ENCODE measurements at regions not wholly inside any gene's neighbourhood (a gene's known extent, or its start where the extent isn't known, plus 50 kb on each side); places are given as distances from the start of the nearest gene placed in this dataset.

DNA sequence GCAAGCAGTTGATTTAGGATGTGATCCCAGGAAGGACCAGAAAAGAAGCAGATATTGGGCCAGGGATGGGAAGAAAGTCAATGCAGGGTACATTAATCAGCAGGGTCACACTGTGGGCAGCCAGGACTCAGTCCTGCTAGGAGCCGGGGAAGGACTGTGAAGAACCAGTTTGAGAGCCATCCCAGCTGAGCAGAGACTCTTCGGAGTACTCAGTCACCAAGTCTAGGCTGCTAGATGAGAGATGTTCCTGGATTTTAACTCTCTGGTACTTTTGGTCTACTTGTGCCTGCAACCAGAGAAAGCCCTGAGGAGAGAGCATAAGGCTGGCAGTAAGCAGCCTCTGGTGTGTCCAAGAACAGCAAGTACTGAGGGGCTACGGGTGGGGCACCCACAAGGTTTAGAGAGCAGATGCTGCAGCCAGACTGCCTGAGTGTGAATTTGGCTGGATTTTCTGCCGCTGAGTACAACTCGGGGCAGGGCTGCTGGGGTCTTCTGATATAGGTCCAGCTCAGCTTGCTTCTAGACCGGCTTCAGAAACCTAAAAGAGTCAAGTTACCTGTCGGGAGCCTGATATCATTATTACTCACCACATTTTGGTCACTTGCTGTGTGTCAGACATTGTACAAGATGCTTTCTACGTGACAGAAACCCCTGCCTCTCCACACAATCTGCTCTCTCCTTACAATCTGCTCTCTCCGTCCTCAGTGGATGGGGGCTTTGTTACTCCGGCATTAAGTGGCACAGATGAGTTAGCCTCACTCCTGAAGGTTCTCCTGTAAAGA, 250.2 kb upstream of the GAS1 start:
- Histone ChIP-seq H3K4me2 (ENCODE audit: control insufficient read depth, extremely low read depth, insufficient read depth, low read depth, low read length) (no peak overlapping the region), H4K20me1 (ENCODE audit: control insufficient read depth, extremely low read depth, insufficient read depth, low read length) (no peaks in the 10 kb centered on the region), H3K79me2 (ENCODE audit: control insufficient read depth, insufficient read depth, low read length) (no peaks in the 10 kb centered on the region), H3K9me1 (ENCODE audit: control insufficient read depth, extremely low read depth, insufficient read depth, low read length) (no peaks in the 10 kb centered on the region), H2AFZ (ENCODE audit: control insufficient read depth, low read length) (no peak overlapping the region), H3K4me1 (ENCODE audit: control insufficient read depth, extremely low read depth, insufficient read depth, low read length) (peaks cover 33% of the 10 kb centered on the region), H3K9ac (ENCODE audit: control insufficient read depth, extremely low read depth, insufficient read depth, low read length) (no peak overlapping the region), H3K4me3 (ENCODE audit: control insufficient read depth in 2 of 3, extremely low read depth in 1 of 3, insufficient read depth in 2 of 3, low read depth in 1 of 3, low read length in 3 of 3) (no peak overlapping the region), H3K27me3 (ENCODE audit: control insufficient read depth, extremely low read depth, insufficient read depth, low read length) (no peaks in the 10 kb centered on the region), H3K9me3 (ENCODE audit: control insufficient read depth, low read depth, low read length) (no peaks in the 10 kb centered on the region), H3K36me3 (ENCODE audit: control insufficient read depth in 2 of 2, extremely low read depth in 1 of 2, insufficient read depth in 2 of 2, low read length in 2 of 2) (no peaks in the 10 kb centered on the region), H3K27ac (ENCODE audit: control insufficient read depth, insufficient read depth, low read length) (no peak overlapping the region)
- DNase-seq (ENCODE audit: low read depth, low spot score) (no peak), FAIRE-seq (peak; percentile 71)
- dilution Hi-C loops (cut with MboI; ENCODE audit: extremely low pct_ligation_motif_present, low sequenced_read_pairs) = no loop called here
- TF ChIP-seq, protein P1, sequence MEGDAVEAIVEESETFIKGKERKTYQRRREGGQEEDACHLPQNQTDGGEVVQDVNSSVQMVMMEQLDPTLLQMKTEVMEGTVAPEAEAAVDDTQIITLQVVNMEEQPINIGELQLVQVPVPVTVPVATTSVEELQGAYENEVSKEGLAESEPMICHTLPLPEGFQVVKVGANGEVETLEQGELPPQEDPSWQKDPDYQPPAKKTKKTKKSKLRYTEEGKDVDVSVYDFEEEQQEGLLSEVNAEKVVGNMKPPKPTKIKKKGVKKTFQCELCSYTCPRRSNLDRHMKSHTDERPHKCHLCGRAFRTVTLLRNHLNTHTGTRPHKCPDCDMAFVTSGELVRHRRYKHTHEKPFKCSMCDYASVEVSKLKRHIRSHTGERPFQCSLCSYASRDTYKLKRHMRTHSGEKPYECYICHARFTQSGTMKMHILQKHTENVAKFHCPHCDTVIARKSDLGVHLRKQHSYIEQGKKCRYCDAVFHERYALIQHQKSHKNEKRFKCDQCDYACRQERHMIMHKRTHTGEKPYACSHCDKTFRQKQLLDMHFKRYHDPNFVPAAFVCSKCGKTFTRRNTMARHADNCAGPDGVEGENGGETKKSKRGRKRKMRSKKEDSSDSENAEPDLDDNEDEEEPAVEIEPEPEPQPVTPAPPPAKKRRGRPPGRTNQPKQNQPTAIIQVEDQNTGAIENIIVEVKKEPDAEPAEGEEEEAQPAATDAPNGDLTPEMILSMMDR (optimal IDR thresholded peaks at IDR 0.05 in 1 of 3, IDR thresholded peaks at IDR 0.05 in 1 of 3, conservative IDR thresholded peaks at IDR 0.05 in 1 of 3; ENCODE audit: extremely low read depth in 1 of 3, insufficient read depth in 2 of 3, low read length in 3 of 3) = no peak
- TF ChIP-seq EZH2 (IDR thresholded peaks at IDR 0.05; ENCODE audit: low read length) = no peak

DNA sequence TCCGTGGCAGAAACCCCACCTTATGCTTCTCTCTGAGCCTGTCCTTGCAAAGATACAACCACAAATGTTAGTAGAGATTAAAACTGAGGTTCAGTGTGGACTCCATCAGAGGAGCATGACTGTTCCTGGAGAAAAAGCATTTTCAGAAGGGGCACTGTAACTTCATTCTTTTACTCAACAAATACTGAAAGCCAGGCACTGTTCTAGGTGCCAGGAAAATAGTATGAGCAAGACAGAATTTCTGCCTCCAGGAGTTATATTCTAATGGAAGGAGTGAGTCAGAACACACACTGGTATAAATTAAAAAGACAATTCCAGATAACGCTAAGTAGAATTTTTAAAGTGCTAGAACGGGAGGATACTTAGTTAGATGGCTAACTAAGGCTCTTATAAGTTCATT, 251.4 kb upstream of the GAS1 start:
- no peaks in the 10 kb centered on the region for H3K79me2 ChIP-seq (ENCODE audit: control insufficient read depth, insufficient read depth, low read length)
- H3K27ac ChIP-seq (ENCODE audit: control insufficient read depth, insufficient read depth, low read length) = no peak overlapping the region
- dilution Hi-C loops (cut with MboI; ENCODE audit: extremely low pct_ligation_motif_present, low sequenced_read_pairs) = no loop called here
- H3K9ac ChIP-seq (ENCODE audit: control insufficient read depth, extremely low read depth, insufficient read depth, low read length) = no peak overlapping the region
- DNase-seq (ENCODE audit: low read depth, low spot score) (no peak), FAIRE-seq (peak; percentile 73)
- H3K4me3 ChIP-seq (ENCODE audit: control insufficient read depth in 2 of 3, extremely low read depth in 1 of 3, insufficient read depth in 2 of 3, low read depth in 1 of 3, low read length in 3 of 3) = no peak overlapping the region
- H2AFZ ChIP-seq (ENCODE audit: control insufficient read depth, low read length) = no peak overlapping the region
- no peaks in the 10 kb centered on the region for H3K36me3 ChIP-seq (ENCODE audit: control insufficient read depth in 2 of 2, extremely low read depth in 1 of 2, insufficient read depth in 2 of 2, low read length in 2 of 2)
- no peaks in the 10 kb centered on the region for H3K27me3 ChIP-seq (ENCODE audit: control insufficient read depth, extremely low read depth, insufficient read depth, low read length)
- H3K4me1 ChIP-seq (ENCODE audit: control insufficient read depth, extremely low read depth, insufficient read depth, low read length) = peaks cover 33% of the 10 kb centered on the region
- H3K9me1 ChIP-seq (ENCODE audit: control insufficient read depth, extremely low read depth, insufficient read depth, low read length) = no peaks in the 10 kb centered on the region
- no peaks in the 10 kb centered on the region for H4K20me1 ChIP-seq (ENCODE audit: control insufficient read depth, extremely low read depth, insufficient read depth, low read length)
- H3K4me2 ChIP-seq (ENCODE audit: control insufficient read depth, extremely low read depth, insufficient read depth, low read depth, low read length) = peak overlapping the region; percentile 3
- no peak for TF ChIP-seq EZH2 (IDR thresholded peaks at IDR 0.05; ENCODE audit: low read length)
- TF ChIP-seq, protein P1 (optimal IDR thresholded peaks at IDR 0.05 in 1 of 3, IDR thresholded peaks at IDR 0.05 in 1 of 3, conservative IDR thresholded peaks at IDR 0.05 in 1 of 3; ENCODE audit: extremely low read depth in 1 of 3, insufficient read depth in 2 of 3, low read length in 3 of 3) = no peak
- no peaks in the 10 kb centered on the region for H3K9me3 ChIP-seq (ENCODE audit: control insufficient read depth, low read depth, low read length)
